GM20431 (cell line): ENCODE measurements at regions not wholly inside any gene's neighbourhood (a gene's known extent, or its start where the extent isn't known, plus 50 kb on each side); places are given as distances from the start of the nearest gene placed in this dataset.

Experiments
- in situ Hi-C: fragments of 300-500 bp; cut with MseI, MboI; formaldehyde crosslinking; loops from one replicate; pipeline ENCODE4 v1.15.0; 2020; ENCODE audit warnings: low sequenced_read_pairs; ENCODE audit not compliant: unreplicated experiment

DNA sequence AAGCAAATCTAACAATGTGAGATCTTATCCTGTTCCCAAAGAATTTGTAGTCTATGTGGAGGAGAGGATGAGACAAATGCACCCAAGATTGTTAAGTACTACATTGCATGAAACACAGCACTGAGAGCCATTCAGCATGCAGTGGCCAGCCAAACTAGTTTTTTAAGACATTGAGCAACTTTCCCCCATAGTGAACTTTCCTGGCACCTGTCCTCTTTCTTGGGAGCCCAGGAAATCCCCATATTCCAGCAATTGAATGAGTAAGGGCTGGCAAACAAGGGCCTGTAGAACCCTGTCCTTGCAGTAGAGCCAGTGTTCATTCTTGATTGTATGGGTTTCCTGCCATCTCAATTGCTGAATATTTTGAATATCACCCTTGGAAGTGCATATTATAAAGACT is 58.8 kb upstream of the FIGN start:
- in situ Hi-C loops = no loop called here
